HG03442 (cell line): ENCODE measurements at regions not wholly inside any gene's neighbourhood (a gene's known extent, or its start where the extent isn't known, plus 50 kb on each side); places are given as distances from the start of the nearest gene placed in this dataset.
"Not testable (repeated sequence)": the region's sequence is repeated elsewhere in the genome, so short reads cannot be mapped to it uniquely, and the experiment has no call there.

Experiments used
- ATAC-seq: cut with Tn5 transposase; IDR thresholded peaks from one replicate; pipeline ENCODE4 v1.9.1; 2021; ENCODE audit warnings: mild to moderate bottlenecking, moderate library complexity; ENCODE audit not compliant: unreplicated experiment

DNA sequence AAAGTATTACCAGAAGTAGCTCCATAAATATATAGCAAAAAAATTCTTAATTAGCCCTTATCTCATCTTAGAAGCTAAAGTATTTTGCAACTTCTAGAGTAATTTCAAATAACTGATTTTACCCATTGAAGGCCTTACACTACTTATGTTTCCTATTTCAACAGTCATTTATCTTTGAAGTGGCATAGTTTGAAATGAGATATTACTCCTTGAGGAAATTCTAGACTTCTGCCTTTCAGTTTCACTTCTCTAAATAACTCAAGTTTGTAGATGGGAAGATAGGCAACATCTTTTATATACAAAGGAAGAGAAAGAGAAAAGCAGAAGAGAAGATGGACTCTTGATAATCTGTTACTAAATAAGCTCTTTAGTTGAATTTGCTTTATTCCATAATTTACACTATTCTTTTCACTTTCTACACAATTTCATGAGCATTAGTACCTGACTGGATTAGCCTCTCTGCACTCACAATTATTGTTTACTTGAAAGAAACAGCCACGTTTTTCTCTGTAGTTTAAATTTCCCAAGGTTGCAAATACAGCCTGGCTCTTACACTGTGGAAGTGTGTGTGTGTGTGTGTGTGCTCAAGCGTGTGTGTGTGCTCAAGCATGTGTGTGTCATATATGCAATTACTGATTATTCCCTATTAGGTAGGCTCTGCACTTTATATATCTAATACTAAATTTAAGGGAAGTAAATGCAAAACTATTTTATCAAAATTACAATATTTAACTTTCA lies 60.6 kb upstream of the EMB start:
- peak; percentile 100 for ATAC-seq

DNA sequence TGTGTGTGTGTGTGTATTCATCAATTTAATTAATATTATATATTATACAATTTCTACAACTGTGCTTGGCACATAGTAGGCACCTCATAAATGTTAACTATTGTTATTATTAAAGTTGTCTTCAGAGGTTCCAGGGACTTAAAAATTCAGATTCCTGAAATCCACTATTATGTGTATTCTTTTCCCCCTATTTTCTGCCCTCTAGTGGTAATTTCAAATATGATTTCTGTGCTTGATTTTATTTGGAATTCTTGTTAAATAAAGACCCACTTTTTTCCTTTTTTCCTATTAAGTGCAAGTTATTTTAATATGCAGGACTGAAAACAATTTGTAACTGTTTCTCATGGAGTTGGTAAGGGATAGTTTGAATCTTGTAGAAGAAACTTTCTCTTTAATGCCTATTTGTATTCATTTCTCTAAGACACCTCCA lies 72.0 kb upstream of the EMB start:
- ATAC-seq = not testable (repeated sequence)

DNA sequence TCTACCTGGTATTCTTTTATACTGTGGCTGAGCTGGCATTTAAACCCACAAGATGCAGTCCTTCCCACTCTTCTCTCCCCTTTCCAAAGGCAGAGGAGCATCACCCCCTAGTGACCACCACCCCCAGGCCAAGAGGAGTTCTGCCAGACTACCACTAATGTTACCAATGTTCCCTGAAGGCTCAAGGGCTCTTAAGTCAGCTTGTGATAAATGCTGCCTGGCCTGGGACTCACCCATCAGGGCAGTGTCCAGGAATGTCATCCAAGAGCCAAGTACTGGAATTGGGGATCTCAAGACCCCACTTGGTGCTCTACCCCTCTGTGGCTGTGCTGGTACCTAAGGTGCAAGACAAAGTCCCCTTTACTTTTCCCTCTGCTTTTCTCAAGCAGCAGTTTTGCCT lies 80.0 kb upstream of the EMB start:
- not testable (repeated sequence) for ATAC-seq

DNA sequence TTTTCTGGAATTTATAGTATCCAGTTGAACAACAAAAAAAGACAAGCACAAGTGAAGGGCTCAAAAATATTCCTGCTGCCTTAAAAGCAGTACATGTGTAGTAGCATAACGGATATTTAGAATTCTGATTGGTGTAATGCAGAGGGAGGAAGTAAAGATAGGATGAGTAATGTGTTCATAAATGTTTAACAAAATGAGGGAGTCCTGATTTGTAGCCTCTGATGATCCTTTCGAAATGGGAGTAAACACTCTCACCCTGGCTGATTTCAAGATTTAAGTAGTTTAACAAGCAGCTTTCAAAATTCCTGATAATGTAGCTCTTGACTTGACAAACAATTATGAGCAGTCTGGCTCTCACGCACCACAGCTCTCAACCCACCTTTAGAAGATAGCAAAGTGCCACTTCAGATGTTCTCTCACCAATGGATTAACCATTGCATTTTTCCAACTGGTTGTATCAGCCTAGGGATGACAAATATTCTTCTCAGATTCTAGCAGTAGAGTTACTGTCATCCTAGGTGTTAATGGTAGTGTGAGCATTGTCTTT lies 86.5 kb upstream of the EMB start:
- ATAC-seq = not testable (repeated sequence)

DNA sequence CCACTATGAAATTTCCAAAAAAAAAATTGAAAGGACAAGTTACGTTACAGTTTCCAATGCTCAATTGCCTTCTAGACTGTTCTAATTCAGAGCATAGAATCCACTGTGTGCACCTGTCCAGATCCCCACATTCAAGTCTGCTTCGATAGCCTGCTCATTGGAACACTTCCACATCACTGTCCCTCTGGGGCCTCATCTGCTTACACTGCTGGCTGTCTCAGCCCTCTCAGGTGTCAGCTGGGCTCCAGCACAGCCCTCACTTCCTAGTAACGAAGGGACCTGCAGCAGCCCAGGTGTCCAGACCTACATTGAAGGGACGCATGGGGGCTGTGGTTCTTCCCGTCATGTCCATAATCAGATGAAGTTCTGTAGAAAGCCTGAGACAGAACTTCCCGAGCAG lies 94.3 kb upstream of the EMB start:
- no peak for ATAC-seq

DNA sequence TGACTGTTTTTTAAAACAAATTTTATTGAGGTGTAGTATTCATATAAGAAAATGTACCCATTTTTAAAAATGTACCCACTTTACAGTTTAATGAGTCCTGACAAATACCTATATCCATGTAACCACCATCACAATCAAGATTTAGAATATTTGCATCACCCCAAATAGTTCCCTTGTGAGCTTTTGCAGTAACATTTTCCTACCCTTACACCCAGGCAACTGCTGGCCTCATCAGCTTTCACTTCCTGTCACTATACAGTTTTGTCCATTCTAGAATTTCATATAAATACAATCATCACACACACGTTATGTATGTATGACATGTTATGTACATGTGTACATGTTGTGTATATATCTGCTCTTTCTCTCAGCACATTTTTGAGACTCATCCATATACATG lies 96.4 kb upstream of the EMB start:
- peak; percentile 75 for ATAC-seq

DNA sequence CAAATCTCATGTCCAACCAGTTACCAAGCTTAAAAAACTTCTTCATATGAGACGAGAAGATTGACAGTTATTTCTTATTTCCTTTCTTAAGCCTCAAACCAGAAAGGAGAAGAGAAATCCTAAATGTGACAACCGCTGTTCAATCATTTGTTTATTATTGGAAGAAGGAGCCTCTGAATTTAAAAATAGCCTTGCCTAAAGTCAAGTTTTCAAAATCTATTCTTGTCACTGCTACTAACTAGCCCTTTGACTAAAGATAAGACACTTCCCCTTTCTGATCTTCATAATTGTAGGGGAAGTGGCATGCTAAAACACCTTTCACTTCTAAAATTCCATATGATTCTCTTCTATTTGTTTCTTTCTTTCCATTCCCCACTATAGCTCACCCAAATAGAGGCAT lies 106.2 kb upstream of the EMB start:
- peak; percentile 97 for ATAC-seq

DNA sequence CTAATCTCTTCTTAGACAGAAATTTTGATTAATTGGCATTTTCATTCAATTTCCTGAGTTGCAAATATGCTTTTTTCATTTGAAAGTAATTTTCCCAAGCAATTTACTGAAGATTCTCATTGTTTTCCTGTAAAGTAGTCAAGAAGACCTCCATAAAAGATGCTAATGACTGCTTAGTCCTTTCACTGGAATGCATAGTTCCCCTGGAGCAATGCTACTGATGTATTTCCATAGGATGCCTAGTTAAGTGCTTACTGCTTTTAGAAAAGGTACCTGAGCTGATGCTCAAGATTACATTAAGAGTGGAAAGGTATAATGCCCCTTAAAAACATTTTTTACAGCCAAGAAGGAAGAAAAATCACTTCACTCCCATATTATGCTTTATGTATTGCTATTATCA lies 109.2 kb upstream of the EMB start:
- ATAC-seq = no peak

DNA sequence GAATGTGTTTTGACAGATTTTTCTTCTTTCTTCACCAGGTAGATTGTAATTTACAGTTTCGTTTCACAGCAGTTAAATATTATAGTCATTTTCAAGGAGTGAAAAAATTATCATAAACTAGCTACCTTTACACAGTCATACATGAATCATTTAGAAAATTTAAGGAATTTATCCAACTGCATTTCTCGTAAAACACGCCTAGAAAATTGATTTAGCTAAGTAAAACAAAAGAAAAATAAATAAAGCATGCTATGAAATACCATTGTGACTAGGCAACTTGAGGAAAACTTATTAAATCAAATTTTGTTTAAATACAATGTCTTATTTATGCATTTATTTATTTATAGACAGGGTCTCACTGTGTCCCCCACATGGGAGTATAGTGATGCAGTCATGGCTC lies 109.9 kb upstream of the EMB start:
- ATAC-seq = no peak

DNA sequence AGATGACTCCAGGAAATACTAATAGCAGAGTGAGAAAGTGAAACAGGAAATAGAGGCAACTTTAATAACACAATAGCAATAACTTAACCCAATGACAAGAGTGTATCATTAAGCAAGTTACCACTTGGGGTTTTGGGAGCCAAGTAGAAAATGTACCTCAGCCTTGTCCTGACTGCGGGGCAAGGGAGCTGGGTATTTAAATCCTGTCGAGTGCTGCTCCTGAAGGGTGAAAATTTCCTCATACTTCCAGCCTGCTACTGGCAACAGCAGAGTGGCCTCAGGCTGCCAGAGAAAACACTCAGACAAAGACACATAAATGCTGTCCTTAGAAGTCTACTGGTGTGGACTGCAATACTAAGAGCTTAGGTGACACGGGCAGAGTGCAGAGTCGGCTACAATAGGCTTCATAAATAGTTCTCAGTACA lies 112.5 kb upstream of the EMB start:
- no peak for ATAC-seq

DNA sequence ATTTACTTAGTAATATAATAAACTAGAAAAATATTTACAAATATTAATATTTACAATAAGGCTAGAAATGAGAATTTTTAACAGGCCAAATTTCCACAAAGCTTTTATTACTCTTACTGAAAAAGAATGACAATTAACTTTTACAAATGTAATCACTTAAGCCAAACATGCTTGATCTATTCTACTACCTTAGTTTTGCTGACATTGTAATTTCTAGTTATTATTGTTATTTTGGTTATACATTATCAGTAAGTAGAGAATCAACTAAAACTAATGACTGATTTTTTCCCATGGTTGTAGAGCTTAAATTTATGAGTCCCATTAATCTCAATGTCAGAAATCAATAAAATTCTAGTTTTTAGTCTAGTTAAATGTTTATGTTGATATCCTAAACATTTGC lies 107.8 kb upstream of the PARP8 start:
- ATAC-seq = not testable (repeated sequence)

DNA sequence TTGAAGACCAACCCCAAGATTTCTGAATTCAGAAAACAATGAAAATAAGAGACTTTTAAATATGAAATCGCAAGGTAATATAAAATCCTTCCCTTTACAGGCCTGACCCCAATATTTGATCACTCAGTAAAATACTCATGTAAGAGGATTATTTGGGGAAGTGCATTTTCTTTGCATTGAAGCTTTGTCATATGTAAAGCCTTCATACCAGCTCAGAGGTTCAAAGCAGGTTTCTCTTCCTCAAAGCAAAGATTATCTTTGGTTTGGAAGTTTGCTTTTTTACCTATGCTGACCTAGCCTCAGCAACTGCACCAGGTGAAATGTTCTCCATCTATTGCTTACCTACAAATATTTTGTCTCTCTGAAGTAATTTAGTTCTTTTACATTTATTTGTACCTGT lies 106.5 kb upstream of the PARP8 start:
- ATAC-seq = no peak

DNA sequence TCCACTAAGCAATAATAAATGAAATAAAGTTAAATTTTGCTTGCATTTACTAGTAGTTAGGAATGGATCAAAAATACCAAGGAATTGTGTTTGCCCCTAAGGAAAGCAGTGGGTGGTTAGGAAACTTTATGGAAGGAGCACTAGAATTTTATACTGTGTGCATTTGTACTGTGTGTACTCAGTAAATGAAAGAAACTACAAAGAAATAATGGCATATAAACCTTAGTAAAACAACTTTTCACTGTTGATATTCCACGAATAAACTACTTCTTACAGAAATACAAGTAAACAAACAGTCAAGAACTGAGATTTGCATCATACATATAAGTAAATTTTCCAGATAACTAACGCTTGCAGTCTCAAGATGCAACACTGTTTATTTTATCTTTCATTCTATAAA lies 103.7 kb upstream of the PARP8 start:
- no peak for ATAC-seq

DNA sequence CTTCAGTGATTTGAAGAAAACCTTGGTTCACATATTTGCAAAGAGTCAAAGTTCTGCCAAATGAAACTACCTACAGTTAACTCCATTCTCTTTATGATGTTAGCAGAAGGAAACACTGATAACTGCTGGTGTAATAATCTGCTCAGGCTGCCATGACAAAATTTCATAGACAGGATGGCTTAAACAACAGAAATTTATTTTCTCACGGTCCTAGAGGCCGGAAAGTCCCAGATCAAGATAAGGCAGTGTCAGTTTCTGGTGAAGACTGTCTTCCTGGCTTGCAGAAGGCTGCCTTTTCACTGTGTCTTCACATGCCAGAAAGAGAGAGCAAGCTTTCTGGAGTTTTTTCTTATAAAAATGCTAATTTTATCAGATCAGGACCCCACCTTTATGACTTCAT lies 102.4 kb upstream of the PARP8 start:
- ATAC-seq = peak; percentile 90

DNA sequence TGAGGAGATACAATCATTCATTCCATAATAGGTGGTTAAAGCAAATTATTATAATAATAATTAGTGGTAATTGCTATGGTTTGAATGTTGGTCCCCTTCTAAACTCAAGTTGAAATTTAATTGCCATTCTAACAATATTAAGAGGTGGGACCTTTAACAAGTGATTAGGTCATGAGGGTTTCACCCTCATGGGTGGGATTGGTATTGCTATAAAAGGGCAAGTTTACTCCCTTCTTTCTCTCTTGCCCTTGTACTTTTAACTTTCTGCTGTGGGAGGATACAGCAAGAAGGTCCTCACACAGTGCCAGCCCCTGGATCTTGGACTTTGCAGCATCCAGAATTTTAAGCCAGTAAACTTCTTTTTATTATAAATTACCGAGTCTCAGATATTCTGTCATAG lies 101.9 kb upstream of the PARP8 start:
- no peak for ATAC-seq

DNA sequence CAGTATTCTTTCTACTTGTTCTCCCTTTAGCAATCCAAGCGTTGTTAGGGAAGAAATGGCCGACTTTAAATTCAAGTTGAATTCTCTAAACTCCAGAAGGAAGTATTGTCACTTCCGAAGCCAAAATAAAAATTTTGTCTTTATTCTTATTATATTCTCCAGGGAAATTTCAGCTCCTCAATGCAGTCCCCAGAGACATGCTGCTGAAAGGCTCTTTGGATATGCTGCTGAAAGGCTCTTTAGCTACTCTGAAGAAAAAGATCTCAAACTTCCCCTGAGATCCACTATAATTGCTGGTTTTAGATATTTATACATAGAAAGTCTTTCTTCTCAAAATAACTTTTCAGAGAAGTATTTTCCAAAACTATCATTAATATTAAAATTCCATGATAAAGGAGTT lies 92.3 kb upstream of the PARP8 start:
- no peak for ATAC-seq

DNA sequence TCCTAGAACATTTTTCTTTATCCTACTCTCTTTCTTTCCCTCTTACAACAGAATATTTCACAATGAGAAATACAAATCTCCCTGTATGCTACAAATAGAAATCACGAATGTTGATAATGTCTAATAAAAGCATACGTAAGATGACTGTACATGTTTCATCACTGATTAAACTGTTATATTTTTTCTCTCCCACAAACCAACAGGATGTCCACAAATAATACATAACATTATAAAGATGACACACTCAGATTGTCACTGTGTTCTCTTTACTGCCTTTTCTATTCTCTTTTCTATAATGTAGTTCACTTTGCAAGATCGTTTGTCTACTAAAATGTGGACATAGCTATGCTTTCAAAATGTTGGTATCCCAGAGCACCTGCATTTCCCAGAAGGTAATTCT lies 90.7 kb upstream of the PARP8 start:
- no peak for ATAC-seq

DNA sequence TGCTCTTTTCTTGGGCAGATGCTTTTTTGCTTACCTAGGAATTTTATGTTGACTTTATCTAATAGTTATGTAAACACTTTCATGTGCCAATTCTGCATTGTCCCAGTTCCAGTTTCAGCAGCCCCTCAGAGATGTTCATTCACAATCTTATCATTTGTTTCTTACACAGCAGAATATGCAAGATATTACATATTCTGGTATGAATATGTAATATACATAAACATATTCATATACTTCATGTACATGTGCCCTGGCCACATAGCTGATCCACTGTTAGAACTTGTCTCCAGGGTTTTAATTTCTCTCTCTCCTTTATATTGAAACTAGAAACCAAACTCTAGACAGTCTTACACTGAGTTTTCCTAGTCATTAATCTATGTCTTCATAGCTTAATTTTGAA lies 90.2 kb upstream of the PARP8 start:
- ATAC-seq = no peak

DNA sequence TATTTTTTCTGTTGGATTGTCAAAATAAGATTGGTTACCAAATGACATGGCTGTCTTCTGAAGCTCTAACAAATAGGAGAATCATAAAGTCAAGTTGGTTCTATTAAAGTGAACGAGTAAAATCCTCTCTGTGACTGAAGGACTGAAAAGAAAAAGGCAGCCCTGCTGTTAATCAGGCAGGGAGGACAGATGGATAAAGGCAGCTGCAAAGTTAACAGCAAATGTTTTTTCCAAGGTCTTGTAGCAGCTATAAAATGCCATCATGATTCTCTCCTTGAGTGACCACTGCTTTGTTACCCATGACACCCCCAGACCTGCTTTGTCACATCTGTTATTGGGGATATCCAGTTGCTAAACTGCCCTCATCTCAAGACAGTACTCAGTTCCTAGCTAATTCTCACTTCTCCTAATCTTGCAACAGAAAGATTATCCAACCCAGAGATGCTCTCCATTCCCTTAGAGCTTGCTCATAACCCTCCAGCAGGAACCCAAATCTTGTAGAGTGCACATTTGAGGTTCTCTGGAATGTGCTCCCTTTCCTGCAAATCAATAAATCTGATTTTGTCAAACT lies 89.7 kb upstream of the PARP8 start:
- no peak for ATAC-seq

DNA sequence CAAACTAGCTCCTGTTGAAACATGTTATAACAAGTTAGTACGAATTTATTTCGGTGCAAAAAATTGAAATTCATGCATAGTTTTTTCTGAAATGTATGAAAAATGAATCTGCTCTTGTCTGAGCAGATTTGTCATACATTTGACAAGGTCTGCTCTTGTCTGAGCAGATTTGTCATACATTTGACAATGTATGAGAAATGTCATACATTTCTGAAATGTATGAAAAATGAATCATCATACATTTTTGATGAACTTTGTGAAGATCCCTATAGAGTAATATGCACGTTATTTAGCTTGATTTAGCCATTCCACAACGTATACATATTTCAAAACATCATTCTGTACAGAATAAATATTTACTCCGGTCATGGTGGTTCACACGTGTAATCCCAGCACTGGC lies 85.9 kb upstream of the PARP8 start:
- no peak for ATAC-seq

DNA sequence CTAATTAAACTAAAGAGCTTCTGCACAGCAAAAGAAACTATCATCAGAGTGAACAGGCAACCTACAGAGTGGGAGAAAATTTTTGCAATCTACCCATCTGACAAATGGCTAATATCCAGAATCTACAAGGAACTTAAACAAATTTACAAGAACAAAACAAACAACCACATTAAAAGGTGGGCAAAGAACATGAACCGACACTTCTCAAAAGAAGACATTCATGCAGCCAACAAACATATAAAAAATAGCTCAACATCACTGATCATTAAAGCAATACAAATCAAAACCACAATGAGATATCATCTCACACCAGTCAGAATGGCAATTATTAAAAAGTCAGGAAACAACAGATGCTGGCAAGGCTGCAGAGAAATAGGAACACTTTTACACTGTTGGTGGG lies 84.6 kb upstream of the PARP8 start:
- not testable (repeated sequence) for ATAC-seq

DNA sequence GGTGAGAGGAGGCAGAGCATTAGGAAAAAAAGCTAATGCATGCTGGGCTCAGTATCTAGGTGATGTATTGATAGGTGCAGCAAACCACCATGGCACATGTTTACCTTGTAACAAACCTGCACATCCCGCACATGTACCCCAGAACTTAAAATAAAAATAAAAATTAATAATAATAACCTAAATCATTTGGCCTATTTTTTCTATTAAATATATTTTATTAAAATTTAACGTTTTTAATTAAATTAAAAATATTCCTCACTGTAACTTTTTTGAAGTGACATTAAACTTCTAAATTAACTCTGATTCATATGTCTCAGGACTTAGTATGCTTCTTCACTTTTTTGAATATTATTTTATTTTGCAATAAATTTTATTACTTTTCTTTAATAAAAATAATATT lies 83.7 kb upstream of the PARP8 start:
- ATAC-seq = no peak

DNA sequence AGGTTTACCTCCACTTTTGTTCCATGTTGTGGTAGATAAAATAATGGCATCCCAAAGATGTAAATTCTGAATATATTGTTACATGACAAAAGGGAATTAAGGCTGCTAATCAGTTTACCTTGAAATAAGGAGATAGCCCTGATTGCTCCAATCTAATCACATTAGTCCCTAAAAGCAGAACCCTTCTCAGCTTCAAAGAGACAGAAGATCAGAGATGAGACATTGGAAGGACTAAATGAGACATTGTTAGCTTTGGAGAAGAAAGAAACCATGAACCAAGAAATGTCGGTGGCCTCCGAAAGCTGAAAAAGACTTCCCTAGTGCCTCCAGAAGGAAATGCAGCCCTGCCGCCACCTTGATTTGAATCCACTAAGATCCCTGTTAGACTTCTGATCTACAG lies 82.8 kb upstream of the PARP8 start:
- no peak for ATAC-seq
